Right atrium auricular region (tissue), 2 donors: ENCODE measurements at regions not wholly inside any gene's neighbourhood (a gene's known extent, or its start where the extent isn't known, plus 50 kb on each side); places are given as distances from the start of the nearest gene placed in this dataset.

Experiments
- DNase-seq: peaks from one replicate; pipeline ENCODE4 v3.0.0-alpha.2; 2019; ENCODE audit warnings: low spot score
- H3K27ac ChIP-seq, 2 donors: fragments of 200-600 bp; sonication (generic); 1 replicate in 1 of 2; 2 replicates in 1 of 2; pipeline ENCODE4 v1.5.1; 2016 to 2019
- H3K27me3 ChIP-seq, 2 donors: fragments of 200-600 bp; sonication (generic); one replicate each; pipeline versions ENCODE4 v1.5.1 to v1.6.0; 2017 to 2019
- H3K36me3 ChIP-seq: fragments of 200-600 bp; sonication (generic); one replicate; pipeline ENCODE4 v1.5.1; 2016
- H3K4me1 ChIP-seq, 2 donors: fragments of 200-600 bp; sonication (generic); one replicate each; pipeline versions ENCODE4 v1.5.1 to v1.6.0; 2017 to 2019
- H3K4me3 ChIP-seq, 2 donors: fragments of 200-600 bp; sonication (generic); 1 replicate in 1 of 2; 2 replicates in 1 of 2; pipeline ENCODE4 v1.5.1; 2017 to 2019; ENCODE audit warnings: mild to moderate bottlenecking in 1 of 2, moderate library complexity in 1 of 2
- H3K9me3 ChIP-seq, 2 donors: fragments of 200-600 bp; sonication (generic); one replicate each; pipeline ENCODE4 v1.5.1; 2019
- TF ChIP-seq, protein P1 (sequence below), 2 donors: fragments of 200-600 bp; sonication (generic); IDR thresholded peaks; one replicate each; pipeline ENCODE4 v1.5.1; 2019; ENCODE audit warnings: antibody characterized with exemption in 2 of 2

DNA sequence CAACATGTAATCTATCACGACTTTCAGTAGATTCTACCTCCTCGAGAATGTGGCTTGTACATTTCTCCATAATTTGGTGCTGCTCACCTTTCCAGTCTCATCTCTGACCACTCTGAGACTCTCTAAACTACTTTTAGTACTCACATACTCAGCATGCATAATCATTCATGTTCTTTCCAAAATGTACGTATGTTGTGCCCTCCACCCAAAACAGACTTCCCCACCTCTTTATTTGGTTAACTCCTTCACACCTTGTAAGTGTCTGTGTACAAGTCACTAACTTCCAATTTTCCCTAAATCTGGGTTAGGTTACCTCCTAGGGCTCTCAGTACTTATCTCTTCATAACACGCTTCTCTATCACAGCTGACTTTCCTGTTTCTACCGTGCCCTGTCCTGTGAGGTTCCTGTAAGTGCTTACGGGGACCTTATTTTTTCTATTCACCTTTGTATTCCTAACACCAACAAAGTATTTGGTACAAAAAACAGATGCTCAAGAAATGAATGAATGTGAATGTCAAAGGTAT, 186.2 kb upstream of the MKLN1 start:
- Histone ChIP-seq H3K9me3 (no peaks in the 10 kb centered on the region), H3K27ac (no peak overlapping the region), H3K36me3 (no peaks in the 10 kb centered on the region), H3K4me3 (no peak overlapping the region), H3K4me1 (no peaks in the 10 kb centered on the region), H3K27me3 (no peaks in the 10 kb centered on the region)
- DNase-seq = no peak
- TF ChIP-seq, protein P1, sequence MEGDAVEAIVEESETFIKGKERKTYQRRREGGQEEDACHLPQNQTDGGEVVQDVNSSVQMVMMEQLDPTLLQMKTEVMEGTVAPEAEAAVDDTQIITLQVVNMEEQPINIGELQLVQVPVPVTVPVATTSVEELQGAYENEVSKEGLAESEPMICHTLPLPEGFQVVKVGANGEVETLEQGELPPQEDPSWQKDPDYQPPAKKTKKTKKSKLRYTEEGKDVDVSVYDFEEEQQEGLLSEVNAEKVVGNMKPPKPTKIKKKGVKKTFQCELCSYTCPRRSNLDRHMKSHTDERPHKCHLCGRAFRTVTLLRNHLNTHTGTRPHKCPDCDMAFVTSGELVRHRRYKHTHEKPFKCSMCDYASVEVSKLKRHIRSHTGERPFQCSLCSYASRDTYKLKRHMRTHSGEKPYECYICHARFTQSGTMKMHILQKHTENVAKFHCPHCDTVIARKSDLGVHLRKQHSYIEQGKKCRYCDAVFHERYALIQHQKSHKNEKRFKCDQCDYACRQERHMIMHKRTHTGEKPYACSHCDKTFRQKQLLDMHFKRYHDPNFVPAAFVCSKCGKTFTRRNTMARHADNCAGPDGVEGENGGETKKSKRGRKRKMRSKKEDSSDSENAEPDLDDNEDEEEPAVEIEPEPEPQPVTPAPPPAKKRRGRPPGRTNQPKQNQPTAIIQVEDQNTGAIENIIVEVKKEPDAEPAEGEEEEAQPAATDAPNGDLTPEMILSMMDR (IDR thresholded peaks at IDR 0.05) = no peak

DNA sequence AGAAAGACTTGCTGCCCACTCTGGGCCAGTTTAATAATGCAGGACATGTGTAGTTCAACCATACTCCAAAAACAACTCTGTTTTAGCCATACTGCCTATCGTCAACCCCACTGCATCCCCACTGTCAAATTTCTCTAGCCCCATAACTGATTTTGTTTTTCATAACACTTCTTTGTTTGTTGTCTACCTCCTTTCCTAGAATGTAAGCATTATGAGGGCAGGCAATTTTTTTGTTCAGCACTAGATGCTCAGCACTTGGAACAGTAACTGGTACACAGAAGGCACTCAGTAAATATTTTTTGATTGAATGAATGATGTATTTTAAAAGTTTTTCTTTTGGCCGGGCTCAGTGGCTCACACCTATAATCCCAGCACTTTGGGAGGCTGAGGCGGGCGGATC, 183.8 kb upstream of the MKLN1 start:
- no peaks in the 10 kb centered on the region for H3K36me3 ChIP-seq
- H3K4me1 ChIP-seq = no peaks in the 10 kb centered on the region
- H3K4me3 ChIP-seq = no peak overlapping the region
- no peak overlapping the region for H3K27ac ChIP-seq
- H3K27me3 ChIP-seq = no peaks in the 10 kb centered on the region
- no peak for DNase-seq
- TF ChIP-seq, protein P1 (IDR thresholded peaks at IDR 0.05) = no peak
- H3K9me3 ChIP-seq = no peaks in the 10 kb centered on the region

- Histone ChIP-seq H3K27me3 (no peaks in the 10 kb centered on the region), H3K27ac (no peak overlapping the region), H3K36me3 (no peaks in the 10 kb centered on the region), H3K4me1 (no peaks in the 10 kb centered on the region), H3K9me3 (no peaks in the 10 kb centered on the region), H3K4me3 (no peak overlapping the region)
- no peak for DNase-seq
- TF ChIP-seq, protein P1 (IDR thresholded peaks at IDR 0.05) = no peak
Observed at GRCh38 chr7:131145026-131145425, 182.7 kb upstream of the MKLN1 start.

- H3K36me3 ChIP-seq = no peaks in the 10 kb centered on the region
- no peak for DNase-seq
- peaks cover 0 to under 1% of the 10 kb centered on the region in 2 donors for H3K4me1 ChIP-seq
- no peak overlapping the region for H3K4me3 ChIP-seq
- TF ChIP-seq, protein P1 (IDR thresholded peaks at IDR 0.05) = no peak
- H3K27ac ChIP-seq = no peak overlapping the region
- no peaks in the 10 kb centered on the region for H3K27me3 ChIP-seq
- no peaks in the 10 kb centered on the region for H3K9me3 ChIP-seq
Observed at GRCh38 chr7:131145770-131146169, 181.9 kb upstream of the MKLN1 start.

- Histone ChIP-seq H3K9me3 (no peaks in the 10 kb centered on the region), H3K27me3 (no peaks in the 10 kb centered on the region), H3K4me3 (no peak overlapping the region), H3K27ac (no peak overlapping the region), H3K4me1 (peaks cover 0 to 6% of the 10 kb centered on the region in 2 donors), H3K36me3 (no peaks in the 10 kb centered on the region)
- TF ChIP-seq, protein P1 (IDR thresholded peaks at IDR 0.05) = no peak
- DNase-seq = no peak
Observed at GRCh38 chr7:131147604-131148003, 180.1 kb upstream of the MKLN1 start.

DNA sequence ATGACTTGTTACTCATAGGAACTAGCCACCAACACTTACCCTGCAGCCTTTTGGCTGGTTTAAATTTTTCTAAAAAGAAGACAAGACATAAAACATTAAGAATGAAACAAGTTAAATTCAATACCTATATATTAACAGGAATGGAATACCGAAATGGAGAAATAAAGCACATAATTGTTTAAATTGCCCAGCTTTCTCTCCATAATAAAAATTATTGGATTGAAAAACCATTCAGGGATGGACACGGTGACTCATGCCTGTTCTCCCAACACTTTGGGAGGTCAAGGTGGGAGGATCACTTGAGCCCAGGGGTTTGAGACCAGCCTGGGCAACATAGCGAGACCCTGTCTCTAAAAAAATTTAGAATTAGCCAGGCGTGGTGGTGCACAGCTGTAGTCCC, 179.4 kb upstream of the MKLN1 start:
- no peaks in the 10 kb centered on the region for H3K36me3 ChIP-seq
- no peaks in the 10 kb centered on the region for H3K27me3 ChIP-seq
- no peaks in the 10 kb centered on the region for H3K9me3 ChIP-seq
- H3K4me1 ChIP-seq = peaks cover 0 to 6% of the 10 kb centered on the region in 2 donors
- H3K4me3 ChIP-seq = no peak overlapping the region
- TF ChIP-seq, protein P1 (IDR thresholded peaks at IDR 0.05) = no peak
- no peak for DNase-seq
- H3K27ac ChIP-seq = no peak overlapping the region
